HEK293 (cell line): ENCODE measurements at regions not wholly inside any gene's neighbourhood (a gene's known extent, or its start where the extent isn't known, plus 50 kb on each side); places are given as distances from the start of the nearest gene placed in this dataset.

Source experiments
- HOXA7 ChIP-seq: sonication (generic); formaldehyde crosslinking; IDR thresholded peaks from 2 replicates; pipeline ENCODE4 v1.8.1; 2022; ENCODE audit warnings: missing genetic modification reagents, borderline replicate concordance
- KLF9 ChIP-seq: fragments of 450-650 bp; formaldehyde crosslinking; IDR thresholded peaks from 2 replicates; pipeline ENCODE4 v1.5.1; 2016; ENCODE audit warnings: missing biosample characterization, missing genetic modification characterization, low read depth
- ZNF146 ChIP-seq: fragments of 450-650 bp; formaldehyde crosslinking; IDR thresholded peaks from 2 replicates; pipeline ENCODE4 v1.5.1; 2016; ENCODE audit warnings: missing biosample characterization, missing genetic modification characterization
- ZNF2 ChIP-seq: fragments of 450-650 bp; formaldehyde crosslinking; IDR thresholded peaks from 2 replicates; pipeline ENCODE4 v1.5.1; 2016; ENCODE audit warnings: missing biosample characterization, missing genetic modification characterization
- ZNF266 ChIP-seq: fragments of 450-650 bp; formaldehyde crosslinking; IDR thresholded peaks from 2 replicates; pipeline ENCODE4 v1.5.1; 2016; ENCODE audit warnings: missing biosample characterization, missing genetic modification characterization, low read depth
- ZNF341 ChIP-seq: fragments of 450-650 bp; formaldehyde crosslinking; IDR thresholded peaks from 2 replicates; pipeline ENCODE4; 2016; ENCODE audit warnings: low read depth, missing biosample characterization, missing genetic modification characterization
- ZNF510 ChIP-seq: fragments of 450-650 bp; formaldehyde crosslinking; IDR thresholded peaks from 2 replicates; pipeline ENCODE4 v1.5.1; 2018; ENCODE audit warnings: mild to moderate bottlenecking, missing genetic modification characterization, missing biosample characterization; ENCODE audit not compliant: insufficient replicate concordance
- ZNF558 ChIP-seq: fragments of 450-650 bp; formaldehyde crosslinking; IDR thresholded peaks from 2 replicates; pipeline ENCODE4 v1.5.1; 2016; ENCODE audit warnings: missing biosample characterization, missing genetic modification characterization
- ZNF621 ChIP-seq: fragments of 450-650 bp; formaldehyde crosslinking; IDR thresholded peaks from 2 replicates; pipeline ENCODE4 v1.5.1; 2017; ENCODE audit warnings: missing biosample characterization, missing genetic modification characterization
- ZNF830 ChIP-seq: fragments of 450-650 bp; IDR thresholded peaks from 2 replicates; pipeline ENCODE4 v1.5.0; 2018; ENCODE audit warnings: missing biosample characterization, missing genetic modification characterization, low read depth, mild to moderate bottlenecking, moderate library complexity
- TF ChIP-seq, protein P1 (sequence below): fragments of 450-650 bp; formaldehyde crosslinking; IDR thresholded peaks from 2 replicates; pipeline ENCODE4 v1.5.1; 2016; ENCODE audit warnings: missing biosample characterization, missing genetic modification characterization
- TF ChIP-seq, protein P2 (sequence below): IDR thresholded peaks from 2 replicates; pipeline ENCODE4 v1.6.1; 2011; ENCODE audit warnings: mild to moderate bottlenecking, low read depth, low read length, borderline replicate concordance
- TF ChIP-seq, protein P3 (sequence below): fragments of 450-650 bp; formaldehyde crosslinking; IDR thresholded peaks from 2 replicates; pipeline ENCODE4 v1.5.1; 2016; ENCODE audit warnings: missing biosample characterization, missing genetic modification characterization
- TF ChIP-seq, protein P4 (sequence below): fragments of 450-650 bp; formaldehyde crosslinking; conservative IDR thresholded peaks from 2 replicates; pipeline ENCODE4 v1.5.1; 2016; ENCODE audit warnings: low read depth, missing biosample characterization, missing genetic modification characterization

DNA sequence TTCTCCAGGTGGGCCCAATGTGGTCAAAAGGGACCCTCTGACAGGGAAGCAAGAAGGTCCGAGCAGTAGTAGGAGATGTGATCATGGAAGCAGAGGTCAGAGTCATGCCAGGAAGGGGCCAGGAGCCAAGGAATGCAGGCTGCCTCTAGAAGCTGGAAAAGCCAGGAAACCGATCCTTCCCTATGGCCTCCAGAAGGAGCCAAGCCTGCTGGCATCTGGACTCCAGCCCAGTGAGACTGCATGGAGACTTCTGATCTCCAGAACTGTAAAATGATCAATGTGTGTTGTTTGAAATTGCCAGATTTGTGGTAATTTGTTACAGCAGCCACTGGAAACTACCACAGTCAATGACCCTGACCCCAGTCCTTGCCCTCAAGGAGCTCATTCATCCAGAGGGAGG is 56.8 kb upstream of the SPATA12 start:
- TF ChIP-seq ZNF146 (tag by site-specific recombination) (no peak), ZNF621 (tag by site-specific recombination) (no peak), ZNF266 (tag by site-specific recombination) (no peak), ZNF2 (tag by site-specific recombination) (no peak), ZNF510 (no peak), ZNF830 (no peak), ZNF558 (tag by site-specific recombination) (no peak), HOXA7 (no peak), KLF9 (no peak), ZNF341 (tag by site-specific recombination) (no peak)
- TF ChIP-seq, protein P1, sequence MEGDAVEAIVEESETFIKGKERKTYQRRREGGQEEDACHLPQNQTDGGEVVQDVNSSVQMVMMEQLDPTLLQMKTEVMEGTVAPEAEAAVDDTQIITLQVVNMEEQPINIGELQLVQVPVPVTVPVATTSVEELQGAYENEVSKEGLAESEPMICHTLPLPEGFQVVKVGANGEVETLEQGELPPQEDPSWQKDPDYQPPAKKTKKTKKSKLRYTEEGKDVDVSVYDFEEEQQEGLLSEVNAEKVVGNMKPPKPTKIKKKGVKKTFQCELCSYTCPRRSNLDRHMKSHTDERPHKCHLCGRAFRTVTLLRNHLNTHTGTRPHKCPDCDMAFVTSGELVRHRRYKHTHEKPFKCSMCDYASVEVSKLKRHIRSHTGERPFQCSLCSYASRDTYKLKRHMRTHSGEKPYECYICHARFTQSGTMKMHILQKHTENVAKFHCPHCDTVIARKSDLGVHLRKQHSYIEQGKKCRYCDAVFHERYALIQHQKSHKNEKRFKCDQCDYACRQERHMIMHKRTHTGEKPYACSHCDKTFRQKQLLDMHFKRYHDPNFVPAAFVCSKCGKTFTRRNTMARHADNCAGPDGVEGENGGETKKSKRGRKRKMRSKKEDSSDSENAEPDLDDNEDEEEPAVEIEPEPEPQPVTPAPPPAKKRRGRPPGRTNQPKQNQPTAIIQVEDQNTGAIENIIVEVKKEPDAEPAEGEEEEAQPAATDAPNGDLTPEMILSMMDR (tag by site-specific recombination), result no peak
- TF ChIP-seq, protein P2, sequence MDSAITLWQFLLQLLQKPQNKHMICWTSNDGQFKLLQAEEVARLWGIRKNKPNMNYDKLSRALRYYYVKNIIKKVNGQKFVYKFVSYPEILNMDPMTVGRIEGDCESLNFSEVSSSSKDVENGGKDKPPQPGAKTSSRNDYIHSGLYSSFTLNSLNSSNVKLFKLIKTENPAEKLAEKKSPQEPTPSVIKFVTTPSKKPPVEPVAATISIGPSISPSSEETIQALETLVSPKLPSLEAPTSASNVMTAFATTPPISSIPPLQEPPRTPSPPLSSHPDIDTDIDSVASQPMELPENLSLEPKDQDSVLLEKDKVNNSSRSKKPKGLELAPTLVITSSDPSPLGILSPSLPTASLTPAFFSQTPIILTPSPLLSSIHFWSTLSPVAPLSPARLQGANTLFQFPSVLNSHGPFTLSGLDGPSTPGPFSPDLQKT, result no peak
- TF ChIP-seq, protein P3, sequence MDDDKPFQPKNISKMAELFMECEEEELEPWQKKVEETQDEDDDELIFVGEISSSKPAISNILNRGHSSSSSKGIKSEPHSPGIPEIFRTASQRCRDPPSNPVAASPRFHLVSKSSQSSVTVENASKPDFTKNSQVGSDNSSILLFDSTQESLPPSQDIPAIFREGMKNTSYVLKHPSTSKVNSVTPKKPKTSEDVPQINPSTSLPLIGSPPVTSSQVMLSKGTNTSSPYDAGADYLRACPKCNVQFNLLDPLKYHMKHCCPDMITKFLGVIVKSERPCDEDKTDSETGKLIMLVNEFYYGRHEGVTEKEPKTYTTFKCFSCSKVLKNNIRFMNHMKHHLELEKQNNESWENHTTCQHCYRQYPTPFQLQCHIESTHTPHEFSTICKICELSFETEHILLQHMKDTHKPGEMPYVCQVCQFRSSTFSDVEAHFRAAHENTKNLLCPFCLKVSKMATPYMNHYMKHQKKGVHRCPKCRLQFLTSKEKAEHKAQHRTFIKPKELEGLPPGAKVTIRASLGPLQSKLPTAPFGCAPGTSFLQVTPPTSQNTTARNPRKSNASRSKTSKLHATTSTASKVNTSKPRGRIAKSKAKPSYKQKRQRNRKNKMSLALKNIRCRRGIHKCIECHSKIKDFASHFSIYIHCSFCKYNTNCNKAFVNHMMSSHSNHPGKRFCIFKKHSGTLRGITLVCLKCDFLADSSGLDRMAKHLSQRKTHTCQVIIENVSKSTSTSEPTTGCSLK (tag by site-specific recombination), result no peak
- TF ChIP-seq, protein P4, sequence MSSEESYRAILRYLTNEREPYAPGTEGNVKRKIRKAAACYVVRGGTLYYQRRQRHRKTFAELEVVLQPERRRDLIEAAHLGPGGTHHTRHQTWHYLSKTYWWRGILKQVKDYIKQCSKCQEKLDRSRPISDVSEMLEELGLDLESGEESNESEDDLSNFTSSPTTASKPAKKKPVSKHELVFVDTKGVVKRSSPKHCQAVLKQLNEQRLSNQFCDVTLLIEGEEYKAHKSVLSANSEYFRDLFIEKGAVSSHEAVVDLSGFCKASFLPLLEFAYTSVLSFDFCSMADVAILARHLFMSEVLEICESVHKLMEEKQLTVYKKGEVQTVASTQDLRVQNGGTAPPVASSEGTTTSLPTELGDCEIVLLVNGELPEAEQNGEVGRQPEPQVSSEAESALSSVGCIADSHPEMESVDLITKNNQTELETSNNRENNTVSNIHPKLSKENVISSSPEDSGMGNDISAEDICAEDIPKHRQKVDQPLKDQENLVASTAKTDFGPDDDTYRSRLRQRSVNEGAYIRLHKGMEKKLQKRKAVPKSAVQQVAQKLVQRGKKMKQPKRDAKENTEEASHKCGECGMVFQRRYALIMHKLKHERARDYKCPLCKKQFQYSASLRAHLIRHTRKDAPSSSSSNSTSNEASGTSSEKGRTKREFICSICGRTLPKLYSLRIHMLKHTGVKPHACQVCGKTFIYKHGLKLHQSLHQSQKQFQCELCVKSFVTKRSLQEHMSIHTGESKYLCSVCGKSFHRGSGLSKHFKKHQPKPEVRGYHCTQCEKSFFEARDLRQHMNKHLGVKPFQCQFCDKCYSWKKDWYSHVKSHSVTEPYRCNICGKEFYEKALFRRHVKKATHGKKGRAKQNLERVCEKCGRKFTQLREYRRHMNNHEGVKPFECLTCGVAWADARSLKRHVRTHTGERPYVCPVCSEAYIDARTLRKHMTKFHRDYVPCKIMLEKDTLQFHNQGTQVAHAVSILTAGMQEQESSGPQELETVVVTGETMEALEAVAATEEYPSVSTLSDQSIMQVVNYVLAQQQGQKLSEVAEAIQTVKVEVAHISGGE (tag by site-specific recombination), result no peak
